SJCRH30 (cell line): ENCODE measurements at regions not wholly inside any gene's neighbourhood (a gene's known extent, or its start where the extent isn't known, plus 50 kb on each side); places are given as distances from the start of the nearest gene placed in this dataset.

Experiments used
- DNase-seq, 2 experiments: peaks; one replicate each; pipeline ENCODE4 v3.0.0-alpha.2; 2015 to 2020
- H3K27ac ChIP-seq: fragments of 250-450 bp; sonication (Bioruptor Pico); 2 replicates; pipeline ENCODE4 v1.5.1; 2020; ENCODE audit warnings: mild to moderate bottlenecking, moderate library complexity
- H3K27me3 ChIP-seq: fragments of 250-450 bp; sonication (Bioruptor Pico); 2 replicates; pipeline ENCODE4 v1.5.1; 2020; ENCODE audit warnings: mild to moderate bottlenecking, moderate library complexity
- H3K36me3 ChIP-seq: fragments of 250-450 bp; sonication (Bioruptor Pico); 2 replicates; pipeline ENCODE4 v1.5.1; 2020; ENCODE audit warnings: mild to moderate bottlenecking, moderate library complexity
- H3K4me1 ChIP-seq: fragments of 250-450 bp; sonication (Bioruptor Pico); 2 replicates; pipeline ENCODE4 v1.5.1; 2020; ENCODE audit warnings: mild to moderate bottlenecking, moderate library complexity
- H3K4me3 ChIP-seq: fragments of 250-450 bp; sonication (Bioruptor Pico); 2 replicates; pipeline ENCODE4 v1.5.1; 2020; ENCODE audit warnings: mild to moderate bottlenecking, moderate library complexity
- H3K9me3 ChIP-seq: fragments of 250-450 bp; sonication (Bioruptor Pico); replicated peaks from 2 replicates; pipeline ENCODE4 v1.5.1; 2020; ENCODE audit warnings: mild to moderate bottlenecking, moderate library complexity

DNA sequence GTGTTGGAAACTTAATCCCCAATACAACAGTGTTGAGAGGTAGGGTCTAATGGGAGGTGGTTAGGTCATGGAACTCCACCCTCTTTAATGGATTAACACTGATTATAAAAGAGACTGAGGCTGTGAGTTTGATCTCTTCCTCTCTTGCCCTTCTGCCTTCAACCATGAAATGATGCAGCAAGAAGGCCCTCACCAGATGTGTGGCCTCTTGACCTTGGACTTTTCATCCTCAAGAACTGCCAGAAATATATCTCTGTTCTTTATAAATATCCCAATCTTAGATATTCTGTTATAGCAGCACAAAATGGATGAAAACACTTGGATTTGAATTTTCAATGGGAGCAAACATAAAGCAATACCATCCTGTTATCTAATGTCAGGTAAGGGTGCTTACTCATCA lies 67.6 kb downstream of the NMUR2 start:
- no peaks in the 10 kb centered on the region for H3K36me3 ChIP-seq
- no peaks in the 10 kb centered on the region for H3K4me1 ChIP-seq
- no peaks in the 10 kb centered on the region for H3K27me3 ChIP-seq
- no peak overlapping the region for H3K4me3 ChIP-seq
- no peak for DNase-seq
- no peaks in the 10 kb centered on the region for H3K9me3 ChIP-seq
- no peak overlapping the region for H3K27ac ChIP-seq

DNA sequence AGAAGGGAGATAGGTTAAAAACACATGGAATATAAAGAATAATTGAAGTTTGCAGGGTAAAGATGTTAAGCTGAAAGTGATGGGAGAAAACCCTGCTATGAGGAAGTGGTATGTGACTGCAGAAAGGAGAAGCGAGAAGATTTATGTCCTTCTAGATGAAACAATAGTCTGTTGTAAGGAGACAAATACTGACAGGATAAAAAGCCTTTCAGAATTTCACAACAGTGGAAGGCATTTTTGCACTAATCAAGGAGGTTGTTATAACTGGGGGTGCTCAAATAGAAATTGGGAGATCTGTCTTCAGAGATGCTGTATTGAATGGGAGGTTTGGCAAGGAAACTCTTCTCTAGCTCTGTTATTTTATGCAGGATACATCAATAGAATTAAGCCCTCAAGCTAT lies 69.6 kb downstream of the NMUR2 start:
- DNase-seq: no peak
- H3K9me3 ChIP-seq: no peaks in the 10 kb centered on the region
- H3K27me3 ChIP-seq: no peaks in the 10 kb centered on the region
- no peaks in the 10 kb centered on the region for H3K36me3 ChIP-seq
- H3K4me1 ChIP-seq: no peaks in the 10 kb centered on the region
- H3K4me3 ChIP-seq: no peak overlapping the region
- H3K27ac ChIP-seq: no peak overlapping the region

DNA sequence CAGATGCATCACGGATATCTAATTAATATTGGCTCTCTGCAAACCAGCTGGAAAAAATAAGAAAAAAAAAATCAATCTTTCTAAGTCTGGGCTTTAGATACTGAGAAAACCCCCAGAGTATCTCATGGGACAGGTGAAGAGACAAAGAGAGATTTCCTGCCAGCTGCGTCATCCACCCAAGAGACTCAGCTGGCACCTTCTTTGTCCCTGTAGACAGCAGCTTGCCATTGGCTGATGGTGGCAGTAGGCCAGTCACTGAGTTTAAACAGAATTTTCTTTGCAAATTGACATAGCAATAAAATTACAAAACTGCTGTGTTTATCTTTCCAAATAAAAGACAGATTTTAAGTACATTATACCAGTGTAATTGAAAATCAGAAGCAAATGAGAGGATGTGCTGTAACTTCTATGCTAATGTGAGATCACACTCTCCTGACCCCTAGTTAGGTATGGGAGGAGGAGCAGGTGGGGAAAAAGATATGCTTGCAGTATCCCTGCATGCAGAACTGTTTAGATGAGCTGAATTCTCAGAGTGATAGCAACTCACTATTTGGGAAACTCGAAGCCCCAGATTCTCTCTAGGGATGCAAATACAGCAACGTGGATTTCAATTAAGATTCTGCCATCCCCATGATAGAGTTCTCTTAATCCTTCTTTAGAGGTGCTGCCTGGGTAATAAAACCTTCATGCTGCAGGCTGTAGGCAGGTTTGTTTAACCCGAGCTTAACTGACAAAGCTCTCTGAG lies 72.2 kb downstream of the NMUR2 start:
- Histone ChIP-seq H3K4me1 (no peaks in the 10 kb centered on the region), H3K4me3 (no peak overlapping the region), H3K27ac (no peak overlapping the region), H3K36me3 (no peaks in the 10 kb centered on the region), H3K27me3 (no peaks in the 10 kb centered on the region), H3K9me3 (no peaks in the 10 kb centered on the region)
- no peak for DNase-seq

DNA sequence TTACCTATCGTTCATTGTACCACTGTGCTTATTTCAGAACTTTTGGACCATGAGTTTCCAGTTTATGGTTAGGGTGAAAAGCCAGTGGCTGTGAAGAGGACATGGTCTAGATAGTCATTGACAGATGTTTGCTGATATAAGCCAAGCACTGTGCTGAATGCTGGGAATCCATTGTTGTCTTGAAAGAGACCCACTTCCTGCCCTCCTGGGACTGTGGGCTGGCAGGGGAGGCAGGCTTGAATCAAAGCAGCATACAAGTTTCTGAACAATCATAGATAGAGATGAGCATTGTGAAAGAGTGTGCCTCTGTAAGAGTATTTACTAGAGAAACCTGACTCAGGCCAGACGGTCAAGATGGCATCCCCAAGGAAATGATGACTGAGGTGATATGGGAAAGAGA lies 73.4 kb downstream of the NMUR2 start:
- H3K4me3 ChIP-seq: no peak overlapping the region
- H3K27ac ChIP-seq: no peak overlapping the region
- H3K9me3 ChIP-seq: no peaks in the 10 kb centered on the region
- no peaks in the 10 kb centered on the region for H3K36me3 ChIP-seq
- no peak for DNase-seq
- H3K4me1 ChIP-seq: no peaks in the 10 kb centered on the region
- no peaks in the 10 kb centered on the region for H3K27me3 ChIP-seq

DNA sequence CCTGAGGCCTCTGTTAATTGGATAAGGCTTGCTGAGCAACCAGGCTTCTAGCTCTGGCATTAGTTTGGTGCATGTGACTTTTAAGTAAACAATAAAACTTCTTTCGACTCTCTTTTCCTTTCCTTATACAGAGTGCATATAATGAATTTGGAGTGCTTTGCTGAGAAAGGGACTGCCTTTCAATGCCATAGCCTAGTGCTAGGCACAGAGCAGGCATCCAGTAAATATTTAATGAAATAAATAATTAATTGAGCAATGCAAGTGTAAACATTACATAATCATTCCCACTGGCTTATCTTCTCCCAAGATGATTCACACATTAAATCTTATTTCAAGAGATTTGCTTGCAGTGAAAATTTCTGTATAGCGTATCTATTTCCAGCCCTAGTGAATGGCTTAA lies 74.1 kb downstream of the NMUR2 start:
- H3K36me3 ChIP-seq: no peaks in the 10 kb centered on the region
- no peak overlapping the region for H3K4me3 ChIP-seq
- no peaks in the 10 kb centered on the region for H3K27me3 ChIP-seq
- no peaks in the 10 kb centered on the region for H3K9me3 ChIP-seq
- no peak overlapping the region for H3K27ac ChIP-seq
- no peaks in the 10 kb centered on the region for H3K4me1 ChIP-seq
- no peak for DNase-seq

DNA sequence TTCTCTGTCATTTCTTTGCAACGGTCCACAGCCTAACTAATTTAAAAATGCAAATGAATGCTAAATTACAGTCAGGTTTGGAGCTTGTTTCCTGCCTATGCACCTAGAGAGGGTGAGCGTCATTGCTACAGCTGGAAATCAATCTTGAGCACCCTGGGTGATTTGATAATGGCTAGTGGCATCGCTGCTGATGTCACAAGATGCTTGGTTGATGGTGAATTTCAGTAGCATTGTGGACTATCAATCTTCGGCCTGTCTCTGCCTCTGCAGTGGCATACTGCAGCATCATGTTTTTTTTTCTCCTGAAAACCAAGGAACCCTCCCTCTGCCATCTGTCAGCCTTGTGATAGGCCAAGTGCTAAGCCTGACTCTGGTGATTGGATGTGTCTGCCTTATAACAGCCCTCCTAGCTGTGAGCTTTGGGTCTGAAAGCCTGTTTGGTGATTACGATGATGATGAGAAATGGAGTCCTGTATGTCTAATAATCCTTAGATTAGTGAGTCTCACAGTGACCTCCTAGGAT lies 75.3 kb downstream of the NMUR2 start:
- H3K4me1 ChIP-seq: no peaks in the 10 kb centered on the region
- no peaks in the 10 kb centered on the region for H3K36me3 ChIP-seq
- no peaks in the 10 kb centered on the region for H3K9me3 ChIP-seq
- H3K27ac ChIP-seq: no peak overlapping the region
- no peaks in the 10 kb centered on the region for H3K27me3 ChIP-seq
- no peak for DNase-seq
- H3K4me3 ChIP-seq: no peak overlapping the region

DNA sequence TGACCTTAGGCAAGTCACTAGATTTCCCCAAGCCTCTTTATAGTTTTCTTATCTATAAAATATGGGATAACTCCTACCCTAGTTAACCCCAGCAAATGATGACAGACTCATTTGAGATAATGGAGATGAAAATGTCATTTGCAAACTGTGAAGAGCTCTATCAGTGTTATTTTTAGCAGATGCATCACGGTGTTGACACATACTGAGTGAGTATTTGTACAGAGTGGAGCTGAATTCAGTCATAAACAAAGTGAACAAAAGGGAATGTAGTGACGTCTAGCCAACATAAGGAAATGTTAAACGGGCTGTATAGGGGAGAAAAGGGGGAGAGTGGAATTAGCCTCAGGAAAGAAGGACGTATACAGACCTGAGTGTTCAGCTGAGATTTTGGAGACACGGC lies 75.9 kb downstream of the NMUR2 start:
- Histone ChIP-seq H3K4me3 (no peak overlapping the region), H3K27me3 (no peaks in the 10 kb centered on the region), H3K9me3 (no peaks in the 10 kb centered on the region), H3K27ac (no peak overlapping the region), H3K36me3 (no peaks in the 10 kb centered on the region), H3K4me1 (no peaks in the 10 kb centered on the region)
- no peak for DNase-seq

DNA sequence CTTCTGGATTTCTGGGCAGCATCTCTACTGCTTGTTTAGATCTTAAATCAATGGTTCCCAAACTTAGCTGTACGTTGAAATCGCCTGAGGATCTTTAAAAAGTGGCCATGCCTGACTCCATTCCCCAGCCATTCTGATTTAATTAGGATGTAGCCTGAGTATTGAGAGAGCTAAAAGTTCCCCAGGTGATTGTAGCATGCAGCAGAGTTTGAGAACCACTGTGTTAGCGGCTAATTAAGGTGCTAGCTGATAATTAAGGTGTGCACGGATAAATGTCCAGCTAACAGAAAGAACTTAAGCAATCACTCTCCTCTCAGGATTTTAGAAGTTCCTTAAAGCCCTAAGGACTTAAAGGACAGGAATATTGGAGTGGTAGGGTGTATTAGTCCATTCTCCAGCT lies 89.1 kb downstream of the NMUR2 start:
- no peak overlapping the region for H3K27ac ChIP-seq
- no peak for DNase-seq
- no peaks in the 10 kb centered on the region; the same call in 1 of the 2 replicates for H3K27me3 ChIP-seq
- no peak overlapping the region for H3K4me3 ChIP-seq
- H3K4me1 ChIP-seq: no peaks in the 10 kb centered on the region
- no peaks in the 10 kb centered on the region for H3K36me3 ChIP-seq
- H3K9me3 ChIP-seq: no peaks in the 10 kb centered on the region

DNA sequence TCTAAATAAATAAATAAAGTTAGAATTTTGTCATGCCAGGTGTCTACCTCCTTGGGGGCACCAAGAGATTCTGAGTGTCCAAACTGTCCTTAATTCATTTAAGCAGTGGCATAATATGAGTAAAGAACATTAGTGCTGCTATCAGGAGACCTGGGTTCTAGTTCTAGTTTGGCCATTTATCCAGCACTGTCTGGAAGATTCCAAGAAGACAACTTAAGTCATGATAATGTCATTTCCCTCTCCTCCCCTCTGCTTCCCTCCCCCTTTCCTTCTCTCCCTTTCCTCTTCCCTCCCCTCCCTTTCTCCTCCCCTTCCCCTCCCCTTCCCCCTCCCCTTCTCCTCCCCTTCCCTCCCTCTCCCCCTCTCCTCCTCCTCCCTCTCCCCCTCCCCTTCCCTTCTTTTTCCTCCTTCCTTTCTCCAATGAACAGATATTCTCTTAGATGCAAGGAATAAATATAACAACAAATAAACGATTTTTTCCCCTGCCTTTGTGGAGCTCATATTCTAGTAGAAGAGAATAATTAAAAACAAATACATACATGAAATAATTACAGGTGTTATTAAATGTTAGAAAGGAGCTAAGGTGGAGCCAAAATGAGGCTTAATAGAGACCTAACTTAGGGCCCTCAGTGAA lies 90.8 kb downstream of the NMUR2 start:
- Histone ChIP-seq H3K4me3 (no peak overlapping the region), H3K9me3 (no peaks in the 10 kb centered on the region), H3K36me3 (no peaks in the 10 kb centered on the region), H3K27me3 (no peaks in the 10 kb centered on the region; the same call in 1 of the 2 replicates), H3K27ac (no peak overlapping the region), H3K4me1 (no peaks in the 10 kb centered on the region)
- DNase-seq: no peak

DNA sequence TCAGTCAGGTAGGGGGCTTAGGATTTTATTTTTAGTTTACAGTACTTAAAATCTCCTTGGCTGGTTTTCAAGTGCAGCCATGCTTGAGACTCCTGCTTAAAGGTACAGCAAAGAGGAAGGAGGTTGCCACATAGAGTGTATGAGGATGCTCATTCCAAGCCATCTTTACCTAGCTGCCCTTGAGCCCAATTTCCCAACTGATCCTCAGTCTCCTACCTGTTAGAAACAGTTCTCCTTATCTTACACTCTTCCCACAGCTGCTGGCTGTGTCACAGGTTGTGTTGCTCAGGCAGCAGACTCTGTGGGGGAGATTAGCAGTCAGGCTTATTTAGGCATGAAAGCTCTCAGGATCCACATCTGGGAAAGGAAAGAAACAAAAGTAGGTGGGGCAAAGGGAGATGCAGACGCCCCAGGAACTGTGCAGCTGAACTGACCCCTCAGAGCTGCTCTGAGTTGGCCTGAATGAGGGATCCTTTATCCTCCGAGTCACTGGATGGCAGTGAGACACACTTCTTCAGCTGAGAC lies 95.1 kb downstream of the NMUR2 start:
- Histone ChIP-seq H3K36me3 (no peaks in the 10 kb centered on the region), H3K4me1 (no peaks in the 10 kb centered on the region), H3K4me3 (no peak overlapping the region), H3K27me3 (no peaks in the 10 kb centered on the region; the same call in 1 of the 2 replicates), H3K27ac (no peak overlapping the region), H3K9me3 (no peaks in the 10 kb centered on the region)
- no peak for DNase-seq

DNA sequence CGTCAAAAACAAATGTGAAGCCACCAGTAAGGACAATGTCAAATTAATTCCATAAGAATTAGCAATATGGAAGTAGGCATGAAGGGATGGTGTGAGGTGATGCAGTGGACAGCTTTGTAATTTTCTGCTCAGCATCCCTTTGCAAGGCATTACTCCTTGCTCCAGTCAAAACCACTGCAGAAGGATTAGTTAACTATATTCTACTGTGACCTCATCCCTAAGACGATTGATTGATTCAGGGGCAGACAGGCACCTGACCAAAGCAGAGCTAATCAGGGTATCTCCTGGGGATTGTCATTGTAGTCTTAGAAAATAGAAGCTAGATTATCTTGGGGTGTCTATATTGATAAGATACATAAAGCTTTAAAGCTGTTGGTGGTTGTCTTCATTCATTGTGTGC lies 98.7 kb downstream of the NMUR2 start:
- H3K9me3 ChIP-seq: no peaks in the 10 kb centered on the region
- H3K27me3 ChIP-seq: no peaks in the 10 kb centered on the region
- no peak overlapping the region for H3K27ac ChIP-seq
- no peaks in the 10 kb centered on the region for H3K4me1 ChIP-seq
- DNase-seq: no peak
- H3K36me3 ChIP-seq: no peaks in the 10 kb centered on the region
- H3K4me3 ChIP-seq: no peak overlapping the region

DNA sequence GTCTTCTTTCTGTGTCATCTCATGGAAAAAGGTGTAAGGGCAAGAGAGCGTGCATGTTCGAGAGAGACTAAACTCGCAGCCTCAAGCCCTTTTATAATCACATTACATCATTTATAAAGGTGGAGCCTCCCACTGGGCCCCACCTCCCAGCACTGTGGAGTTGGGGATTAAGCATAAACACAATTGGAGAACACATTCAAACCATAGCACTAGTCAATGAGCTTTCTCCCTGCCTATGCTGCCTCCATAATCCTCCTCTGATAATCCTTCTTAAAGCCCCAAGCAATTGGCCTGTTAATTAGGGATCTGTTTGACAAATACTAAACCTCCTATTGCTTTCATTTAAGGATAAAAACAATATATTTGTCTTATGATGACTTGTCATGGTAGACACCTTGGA lies 99.6 kb downstream of the NMUR2 start:
- Histone ChIP-seq H3K36me3 (no peaks in the 10 kb centered on the region), H3K27me3 (no peaks in the 10 kb centered on the region), H3K9me3 (no peaks in the 10 kb centered on the region), H3K4me1 (no peaks in the 10 kb centered on the region), H3K27ac (no peak overlapping the region), H3K4me3 (no peak overlapping the region)
- DNase-seq: no peak

DNA sequence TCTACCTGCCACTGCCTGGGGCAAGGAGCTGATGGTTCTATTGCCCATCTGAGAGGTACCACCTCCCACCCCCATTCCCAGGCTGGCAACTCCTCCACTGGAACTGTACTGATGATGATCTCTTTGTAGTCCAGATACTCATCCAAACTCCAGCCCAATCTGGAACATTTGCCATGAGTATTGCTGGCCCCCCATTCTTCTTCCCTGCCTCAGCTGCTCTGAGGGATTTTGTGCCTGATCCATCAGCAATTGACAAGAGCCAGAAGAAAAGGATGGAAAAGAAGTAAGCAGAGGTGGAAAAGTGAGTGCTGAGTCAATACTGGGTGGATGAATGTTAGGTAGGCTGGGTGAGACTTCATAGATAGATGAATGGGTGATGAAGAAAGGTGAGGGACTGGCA lies 101.2 kb downstream of the NMUR2 start:
- Histone ChIP-seq H3K4me3 (no peak overlapping the region), H3K4me1 (no peaks in the 10 kb centered on the region), H3K27me3 (no peaks in the 10 kb centered on the region), H3K9me3 (no peaks in the 10 kb centered on the region), H3K27ac (no peak overlapping the region), H3K36me3 (no peaks in the 10 kb centered on the region)
- DNase-seq: no peak

DNA sequence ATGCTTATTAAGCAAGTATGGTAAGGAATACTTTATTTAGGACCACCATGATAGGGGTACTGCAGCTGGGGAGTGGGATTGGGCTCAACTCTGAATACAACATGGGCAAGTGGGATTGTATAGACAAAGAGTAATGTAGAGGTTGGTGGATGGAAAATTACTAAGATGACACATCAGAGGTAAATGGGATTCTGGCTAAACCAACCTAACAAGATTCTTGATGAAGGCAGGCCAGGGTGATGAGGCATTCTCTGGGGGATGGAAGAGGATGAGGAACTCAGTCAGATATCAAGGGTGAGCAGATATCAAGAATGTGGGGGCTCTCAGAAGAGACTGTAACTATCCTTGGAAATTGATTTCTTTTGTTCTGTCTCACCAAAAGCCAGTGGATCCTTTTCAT lies 107.2 kb downstream of the NMUR2 start:
- H3K4me1 ChIP-seq: no peaks in the 10 kb centered on the region
- H3K27me3 ChIP-seq: no peaks in the 10 kb centered on the region
- H3K9me3 ChIP-seq: no peaks in the 10 kb centered on the region
- no peak overlapping the region for H3K27ac ChIP-seq
- no peak for DNase-seq
- no peak overlapping the region for H3K4me3 ChIP-seq
- H3K36me3 ChIP-seq: no peaks in the 10 kb centered on the region

DNA sequence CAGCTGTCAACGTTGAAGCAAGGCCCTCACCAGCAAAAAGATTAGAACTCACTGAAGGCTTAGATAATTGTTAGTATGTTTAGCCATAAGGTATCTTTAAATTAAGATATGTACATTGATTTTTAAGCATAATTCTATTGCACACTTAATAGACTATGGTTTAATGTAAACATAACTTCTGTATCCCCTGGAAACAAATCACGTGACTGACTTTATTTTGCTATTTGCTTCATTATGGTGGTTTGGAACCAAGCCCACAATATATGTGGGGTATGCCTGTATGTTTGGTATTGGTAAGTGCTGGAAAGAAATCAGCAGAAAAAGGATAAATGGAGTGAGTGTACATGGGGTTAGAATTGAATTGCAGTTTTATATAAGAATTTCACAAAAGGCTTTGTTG lies 111.9 kb downstream of the NMUR2 start:
- Histone ChIP-seq H3K27me3 (no peaks in the 10 kb centered on the region), H3K4me3 (no peak overlapping the region), H3K27ac (no peak overlapping the region), H3K4me1 (no peaks in the 10 kb centered on the region), H3K9me3 (no peaks in the 10 kb centered on the region), H3K36me3 (no peaks in the 10 kb centered on the region)
- no peak for DNase-seq

DNA sequence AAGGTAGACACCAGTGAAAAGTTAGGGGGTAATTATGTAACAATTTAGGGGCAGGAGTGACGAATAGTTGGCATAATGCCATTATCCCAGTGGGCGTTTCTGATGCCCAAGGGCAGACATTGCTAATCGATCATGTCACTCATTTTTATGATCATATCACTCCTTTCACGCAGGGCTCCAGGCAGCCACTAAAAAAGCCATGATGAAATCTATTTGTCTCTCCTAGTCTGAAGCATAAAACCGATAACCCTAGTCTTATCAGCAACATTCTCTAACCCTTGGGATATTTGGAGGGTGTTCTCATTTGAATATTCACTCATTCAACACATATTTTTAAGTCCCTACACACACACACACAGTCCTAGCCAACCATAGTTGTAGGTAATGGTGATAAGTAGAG lies 114.9 kb downstream of the NMUR2 start:
- no peaks in the 10 kb centered on the region for H3K9me3 ChIP-seq
- no peak overlapping the region for H3K4me3 ChIP-seq
- DNase-seq: no peak
- no peaks in the 10 kb centered on the region for H3K4me1 ChIP-seq
- H3K36me3 ChIP-seq: no peaks in the 10 kb centered on the region
- H3K27me3 ChIP-seq: no peaks in the 10 kb centered on the region
- no peak overlapping the region for H3K27ac ChIP-seq
